ENCODE measurements at regions not wholly inside any gene's neighbourhood (a gene's known extent, or its start where the extent isn't known, plus 50 kb on each side); places are given as distances from the start of the nearest gene placed in this dataset.

- TF ChIP-seq CTCF (IDR thresholded peaks at IDR 0.05) (no peak), POLR2A (IDR thresholded peaks at IDR 0.05) (no peak)
Measured at GRCh38 chr6:122081921-122082320, 317.5 kb upstream of the HSF2 start.

All from tibial nerve (tissue), 3 donors.